Breast epithelium (tissue), 3 donors: ENCODE measurements at regions not wholly inside any gene's neighbourhood (a gene's known extent, or its start where the extent isn't known, plus 50 kb on each side); places are given as distances from the start of the nearest gene placed in this dataset.

Source experiments
- POLR2A ChIP-seq: fragments of 450-650 bp; IDR thresholded peaks from one replicate; pipeline ENCODE4 v1.6.1; 2016; ENCODE audit warnings: antibody characterized with exemption, mild to moderate bottlenecking, moderate library complexity
- TF ChIP-seq, protein P1 (sequence below), 3 donors: fragments of 450-650 bp; IDR thresholded peaks; one replicate each; pipeline ENCODE4 v1.5.1; 2016 to 2017; ENCODE audit warnings: antibody characterized with exemption in 3 of 3, mild to moderate bottlenecking in 3 of 3, moderate library complexity in 3 of 3

DNA sequence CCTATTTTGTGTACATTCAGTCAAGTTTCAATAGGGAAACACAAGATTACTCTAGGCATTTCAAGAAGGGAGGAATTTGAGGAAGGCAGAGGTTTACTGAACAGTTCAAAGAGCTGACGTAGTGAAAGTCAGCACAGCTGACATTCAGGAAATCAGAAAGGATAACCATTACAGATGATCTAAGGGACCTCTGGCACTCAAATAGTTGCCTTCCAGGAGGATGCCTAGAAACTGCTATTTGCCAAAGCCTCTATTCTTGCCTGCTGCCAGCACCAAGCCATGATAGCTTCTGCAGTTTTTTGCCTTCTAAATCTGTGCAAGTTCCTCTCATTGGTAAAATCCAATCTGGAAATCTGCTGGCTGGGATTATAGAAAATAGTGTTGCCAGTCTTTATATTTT lies 373.1 kb downstream of the CSNK1G3 start:
- no peak for TF ChIP-seq POLR2A
- TF ChIP-seq, protein P1, sequence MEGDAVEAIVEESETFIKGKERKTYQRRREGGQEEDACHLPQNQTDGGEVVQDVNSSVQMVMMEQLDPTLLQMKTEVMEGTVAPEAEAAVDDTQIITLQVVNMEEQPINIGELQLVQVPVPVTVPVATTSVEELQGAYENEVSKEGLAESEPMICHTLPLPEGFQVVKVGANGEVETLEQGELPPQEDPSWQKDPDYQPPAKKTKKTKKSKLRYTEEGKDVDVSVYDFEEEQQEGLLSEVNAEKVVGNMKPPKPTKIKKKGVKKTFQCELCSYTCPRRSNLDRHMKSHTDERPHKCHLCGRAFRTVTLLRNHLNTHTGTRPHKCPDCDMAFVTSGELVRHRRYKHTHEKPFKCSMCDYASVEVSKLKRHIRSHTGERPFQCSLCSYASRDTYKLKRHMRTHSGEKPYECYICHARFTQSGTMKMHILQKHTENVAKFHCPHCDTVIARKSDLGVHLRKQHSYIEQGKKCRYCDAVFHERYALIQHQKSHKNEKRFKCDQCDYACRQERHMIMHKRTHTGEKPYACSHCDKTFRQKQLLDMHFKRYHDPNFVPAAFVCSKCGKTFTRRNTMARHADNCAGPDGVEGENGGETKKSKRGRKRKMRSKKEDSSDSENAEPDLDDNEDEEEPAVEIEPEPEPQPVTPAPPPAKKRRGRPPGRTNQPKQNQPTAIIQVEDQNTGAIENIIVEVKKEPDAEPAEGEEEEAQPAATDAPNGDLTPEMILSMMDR (IDR thresholded peaks at IDR 0.05) = no peak
